ENCODE measurements at regions not wholly inside any gene's neighbourhood (a gene's known extent, or its start where the extent isn't known, plus 50 kb on each side); places are given as distances from the start of the nearest gene placed in this dataset.
"Not testable (repeated sequence)": the region's sequence is repeated elsewhere in the genome, so short reads cannot be mapped to it uniquely, and the experiment has no call there.

GRCh38 chr17:34032305-34032704 lies 222.8 kb upstream of the CCL2 start:
- not testable (repeated sequence) for TF ChIP-seq EZH2 (IDR thresholded peaks at IDR 0.05; ENCODE audit: borderline replicate concordance, low read length); CTCF (IDR thresholded peaks at IDR 0.05; ENCODE audit: low read length)
